H1 (cell line): ENCODE measurements at regions not wholly inside any gene's neighbourhood (a gene's known extent, or its start where the extent isn't known, plus 50 kb on each side); places are given as distances from the start of the nearest gene placed in this dataset.

Experiments
- CEBPB ChIP-seq: IDR thresholded peaks from 2 replicates; pipeline ENCODE4 v1.6.1; 2012; ENCODE audit warnings: low read depth, low read length
- CHD1 ChIP-seq: IDR thresholded peaks from 2 replicates; pipeline ENCODE4 v1.6.1; 2012; ENCODE audit warnings: low read depth, low read length, improper control_type of control experiment
- CTBP2 ChIP-seq: IDR thresholded peaks from 2 replicates; pipeline ENCODE4 v1.7.0; 2011; ENCODE audit warnings: borderline replicate concordance, mild to moderate bottlenecking, moderate library complexity, mixed read lengths, low read length; ENCODE audit not compliant: insufficient read depth, insufficient read length
- EZH2 ChIP-seq: fragments of 200-600 bp; sonication (generic); IDR thresholded peaks from 2 replicates; pipeline ENCODE4 v1.7.1; 2012; ENCODE audit warnings: low read depth, mild to moderate bottlenecking, moderate library complexity, low read length, inconsistent platforms; ENCODE audit not compliant: severe bottlenecking
- MAFK ChIP-seq: IDR thresholded peaks from 2 replicates; pipeline ENCODE4 v1.6.1; 2012; ENCODE audit warnings: low read depth, mild to moderate bottlenecking, improper control_type of control experiment, low read length
- POLR2AphosphoS5 ChIP-seq: IDR thresholded peaks from 2 replicates; pipeline ENCODE4 v1.6.1; 2011; ENCODE audit warnings: low read depth, low read length
- RFX5 ChIP-seq: IDR thresholded peaks from 2 replicates; pipeline ENCODE4 v1.6.1; 2011; ENCODE audit warnings: low read depth, low read length, improper control_type of control experiment, borderline replicate concordance
- SIX5 ChIP-seq: IDR thresholded peaks from 2 replicates; pipeline ENCODE4 v1.6.1; 2011; ENCODE audit warnings: mild to moderate bottlenecking, low read depth, low read length
- TCF12 ChIP-seq: IDR thresholded peaks from 2 replicates; pipeline ENCODE4 v1.6.1; 2011; ENCODE audit warnings: low read depth, mild to moderate bottlenecking, low read length
- TF ChIP-seq, protein P1 (sequence below): IDR thresholded peaks from 2 replicates; pipeline ENCODE4 v1.6.1; 2012; ENCODE audit warnings: low read length, inconsistent platforms
- TF ChIP-seq, protein P2 (sequence below): IDR thresholded peaks from 2 replicates; pipeline ENCODE4 v1.6.1; 2011; ENCODE audit warnings: low read depth, mild to moderate bottlenecking, low read length; ENCODE audit not compliant: insufficient read depth

DNA sequence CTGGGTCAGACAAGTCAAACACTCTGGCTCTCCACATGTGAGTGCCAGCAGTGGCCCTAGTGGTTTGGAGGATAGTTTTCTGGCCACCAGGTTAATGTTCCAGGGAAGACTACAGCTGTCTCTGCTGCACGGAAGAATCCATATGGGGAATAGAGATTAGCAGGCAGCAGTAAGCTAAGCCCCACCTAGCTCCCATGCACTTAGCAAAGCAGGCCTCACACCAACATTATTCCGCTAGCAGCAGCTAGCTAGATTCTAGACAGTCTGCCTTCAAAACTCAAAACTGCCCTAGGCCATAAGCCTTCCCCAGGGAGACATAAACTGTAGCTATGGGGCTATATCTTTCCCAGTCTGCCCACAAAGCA lies 86.1 kb downstream of the XIST start (continued):
- TF ChIP-seq, protein P1, sequence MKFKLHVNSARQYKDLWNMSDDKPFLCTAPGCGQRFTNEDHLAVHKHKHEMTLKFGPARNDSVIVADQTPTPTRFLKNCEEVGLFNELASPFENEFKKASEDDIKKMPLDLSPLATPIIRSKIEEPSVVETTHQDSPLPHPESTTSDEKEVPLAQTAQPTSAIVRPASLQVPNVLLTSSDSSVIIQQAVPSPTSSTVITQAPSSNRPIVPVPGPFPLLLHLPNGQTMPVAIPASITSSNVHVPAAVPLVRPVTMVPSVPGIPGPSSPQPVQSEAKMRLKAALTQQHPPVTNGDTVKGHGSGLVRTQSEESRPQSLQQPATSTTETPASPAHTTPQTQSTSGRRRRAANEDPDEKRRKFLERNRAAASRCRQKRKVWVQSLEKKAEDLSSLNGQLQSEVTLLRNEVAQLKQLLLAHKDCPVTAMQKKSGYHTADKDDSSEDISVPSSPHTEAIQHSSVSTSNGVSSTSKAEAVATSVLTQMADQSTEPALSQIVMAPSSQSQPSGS: no peak
- TF ChIP-seq CHD1 (no peak), MAFK (no peak), POLR2AphosphoS5 (no peak), SIX5 (no peak), RFX5 (no peak), TCF12 (no peak), EZH2 (no peak), CEBPB (no peak), CTBP2 (no peak)
- TF ChIP-seq, protein P2, sequence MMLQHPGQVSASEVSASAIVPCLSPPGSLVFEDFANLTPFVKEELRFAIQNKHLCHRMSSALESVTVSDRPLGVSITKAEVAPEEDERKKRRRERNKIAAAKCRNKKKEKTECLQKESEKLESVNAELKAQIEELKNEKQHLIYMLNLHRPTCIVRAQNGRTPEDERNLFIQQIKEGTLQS: no peak
